H1 (cell line): ENCODE measurements at regions not wholly inside any gene's neighbourhood (a gene's known extent, or its start where the extent isn't known, plus 50 kb on each side); places are given as distances from the start of the nearest gene placed in this dataset.

ENCODE experiments used
- CTCF ChIA-PET: fragments of 300-600 bp; sonication (Branson Sonifier 250); formaldehyde crosslinking; loops from one replicate; lab custom pipeline; 2021; ENCODE audit not compliant: partially characterized antibody; lab: Charles Lee
- POLR2A ChIA-PET: fragments of 300-600 bp; sonication (Branson Sonifier 250); formaldehyde crosslinking; loops from one replicate; lab custom pipeline; 2021; ENCODE audit warnings: inconsistent platforms; ENCODE audit not compliant: partially characterized antibody; lab: Charles Lee
- DNase-seq, 2 experiments: peaks; one replicate each; pipeline versions ENCODE4 v3.0.0 to v3.0.0-alpha.2; 2010 to 2022; ENCODE audit warnings: low spot score in 2 of 2, low read depth in 1 of 2, mixed read lengths in 1 of 2
- FAIRE-seq: peaks from 2 replicates; lab custom pipeline; 2011; peaks lifted over from hg19 to GRCh38; lab: Jason Lieb, UNC
- H2AFZ ChIP-seq: 2 replicates; pipeline ENCODE4 v1.8.1; 2012; ENCODE audit warnings: low read length, inconsistent platforms
- H2AK5ac ChIP-seq: 2 replicates; pipeline ENCODE4 v1.6.1; 2013; ENCODE audit warnings: low read depth, low read length
- H2BK120ac ChIP-seq: replicated peaks from 2 replicates; pipeline ENCODE3; 2013; ENCODE audit warnings: low read depth, low read length, inconsistent platforms
- H2BK12ac ChIP-seq: 2 replicates; pipeline ENCODE4 v1.6.1; 2013; ENCODE audit warnings: low read depth, low read length
- H2BK15ac ChIP-seq: 2 replicates; pipeline ENCODE4 v1.6.1; 2013; ENCODE audit warnings: low read length
- H2BK20ac ChIP-seq: 2 replicates; pipeline ENCODE4 v1.6.1; 2013; ENCODE audit warnings: low read length
- H2BK5ac ChIP-seq: 2 replicates; pipeline ENCODE4 v1.6.1; 2013; ENCODE audit warnings: low read depth, low read length
- H3K14ac ChIP-seq: 2 replicates; pipeline ENCODE4 v1.6.1; 2013; ENCODE audit warnings: inconsistent platforms; ENCODE audit not compliant: insufficient read length
- H3K18ac ChIP-seq: 2 replicates; pipeline ENCODE4 v1.6.1; 2013; ENCODE audit warnings: low read length; ENCODE audit errors: extremely low read depth
- H3K23ac ChIP-seq: 2 replicates; pipeline ENCODE4 v1.6.1; 2013; ENCODE audit warnings: inconsistent platforms; ENCODE audit not compliant: insufficient read length
- H3K23me2 ChIP-seq: 2 replicates; pipeline ENCODE4 v1.6.1; 2013; ENCODE audit warnings: low read depth, low read length
- H3K27ac ChIP-seq: 2 replicates; pipeline ENCODE4 v1.6.1; 2011; ENCODE audit warnings: low read depth, low read length, inconsistent platforms
- H3K27me3 ChIP-seq, 4 experiments: replicated peaks in 1 of 4; 1 replicate in 1 of 4; 2 replicates in 3 of 4; pipeline versions ENCODE4 v1.6.1 to v1.8.1; 2011 to 2013; ENCODE audit warnings: low read length in 3 of 4, mild to moderate bottlenecking in 3 of 4, inconsistent platforms in 2 of 4, mixed read lengths in 2 of 4, moderate library complexity in 1 of 4; ENCODE audit not compliant: control insufficient read depth in 3 of 4, insufficient read depth in 3 of 4; ENCODE audit errors: extremely low read depth in 1 of 4
- H3K36me3 ChIP-seq, 4 experiments: 2 replicates each; pipeline versions ENCODE4 v1.6.1 to v1.8.1; 2011 to 2013; ENCODE audit warnings: mild to moderate bottlenecking in 4 of 4, low read length in 3 of 4, moderate library complexity in 2 of 4, control low read depth in 1 of 4, inconsistent platforms in 1 of 4; ENCODE audit not compliant: insufficient read depth in 4 of 4, control insufficient read depth in 2 of 4
- H3K4ac ChIP-seq: replicated peaks from 2 replicates; pipeline ENCODE3; 2013; ENCODE audit warnings: low read length, low read depth, mixed read lengths, inconsistent platforms; ENCODE audit not compliant: insufficient read length
- H3K4me1 ChIP-seq, 4 experiments: replicated peaks in 1 of 4; 1 replicate in 1 of 4; 2 replicates in 3 of 4; pipeline versions ENCODE4 v1.6.1 to v1.8.1; 2011 to 2013; ENCODE audit warnings: low read length in 3 of 4, inconsistent platforms in 2 of 4, mixed read lengths in 1 of 4; ENCODE audit not compliant: insufficient read depth in 4 of 4, control insufficient read depth in 3 of 4
- H3K4me2 ChIP-seq, 2 experiments: 2 replicates each; pipeline versions ENCODE4 v1.6.1 to v1.8.1; 2011 to 2013; ENCODE audit warnings: low read depth in 2 of 2, low read length in 2 of 2, control low read depth in 1 of 2, inconsistent platforms in 1 of 2, mild to moderate bottlenecking in 1 of 2; ENCODE audit not compliant: insufficient read depth in 1 of 2
- H3K4me3 ChIP-seq, 4 experiments: fragments of 200-600, 300-600 bp in 1 of 4; sonication (generic), shearing (Covaris generic), sonication (Bioruptor Twin) in 1 of 4; 2 replicates each; pipeline versions ENCODE4 v1.5.1 to v1.8.1; 2011 to 2016; ENCODE audit warnings: low read length in 4 of 4, low read depth in 3 of 4, control low read depth in 2 of 4, inconsistent platforms in 2 of 4, mild to moderate bottlenecking in 2 of 4, mixed read lengths in 1 of 4, moderate library complexity in 1 of 4; ENCODE audit not compliant: insufficient read depth in 2 of 4; ENCODE audit errors: extremely low read depth in 1 of 4
- H3K56ac ChIP-seq: replicated peaks from 2 replicates; pipeline ENCODE3; 2013; ENCODE audit warnings: low read depth, mild to moderate bottlenecking, mixed read lengths, low read length, inconsistent platforms; ENCODE audit not compliant: insufficient read length
- H3K79me1 ChIP-seq: 2 replicates; pipeline ENCODE4 v1.6.1; 2013; ENCODE audit warnings: low read depth, low read length, control low read depth
- H3K79me2 ChIP-seq, 2 experiments: 2 replicates each; pipeline versions ENCODE4 v1.6.1 to v1.8.1; 2012 to 2013; ENCODE audit warnings: low read length in 2 of 2, mild to moderate bottlenecking in 2 of 2, inconsistent platforms in 1 of 2; ENCODE audit not compliant: insufficient read depth in 2 of 2, control insufficient read depth in 1 of 2
- H3K9ac ChIP-seq, 4 experiments: replicated peaks in 1 of 4; 1 replicate in 1 of 4; 2 replicates in 3 of 4; pipeline versions ENCODE4 v1.6.1 to v1.8.1; 2011 to 2013; ENCODE audit warnings: low read depth in 3 of 4, low read length in 3 of 4, control low read depth in 2 of 4, mild to moderate bottlenecking in 2 of 4, moderate library complexity in 2 of 4, inconsistent platforms in 1 of 4; ENCODE audit errors: extremely low read depth in 1 of 4
- H3K9me3 ChIP-seq, 2 experiments: 2 replicates each; pipeline versions ENCODE4 v1.6.1 to v1.8.1; 2012 to 2013; ENCODE audit warnings: mild to moderate bottlenecking in 2 of 2, moderate library complexity in 2 of 2, control low read depth in 1 of 2, inconsistent platforms in 1 of 2, low read depth in 1 of 2, low read length in 1 of 2, mixed read lengths in 1 of 2; ENCODE audit not compliant: insufficient read depth in 2 of 2
- H4K20me1 ChIP-seq, 2 experiments: replicated peaks in 1 of 2; 2 replicates each; pipeline versions ENCODE3 to v1.8.1; 2011 to 2013; ENCODE audit warnings: inconsistent platforms in 2 of 2, low read length in 2 of 2, mild to moderate bottlenecking in 1 of 2; ENCODE audit not compliant: insufficient read depth in 2 of 2, control insufficient read depth in 1 of 2
- H4K5ac ChIP-seq: 2 replicates; pipeline ENCODE4 v1.6.1; 2013; ENCODE audit warnings: low read length, low read depth, mixed read lengths, inconsistent platforms; ENCODE audit not compliant: insufficient read length
- H4K8ac ChIP-seq: 2 replicates; pipeline ENCODE4 v1.8.0; 2013; ENCODE audit warnings: mild to moderate bottlenecking, moderate library complexity, low read length, inconsistent platforms; ENCODE audit not compliant: insufficient read depth; ENCODE audit errors: extremely low read depth
- H4K91ac ChIP-seq: replicated peaks from 2 replicates; pipeline ENCODE3; 2013; ENCODE audit warnings: low read length, mixed read lengths, inconsistent platforms; ENCODE audit not compliant: insufficient read length
- HDAC6 ChIP-seq: IDR thresholded peaks from one replicate; pipeline ENCODE4 v1.7.1; 2012; ENCODE audit warnings: low read depth, mild to moderate bottlenecking, inconsistent platforms, low read length, moderate library complexity
- KDM1A ChIP-seq: fragments of 200-600, 300-600 bp; sonication (generic); IDR thresholded peaks from 2 replicates; pipeline ENCODE4 v1.7.1; 2016; ENCODE audit warnings: mild to moderate bottlenecking, low read length, borderline replicate concordance
- RFX5 ChIP-seq: IDR thresholded peaks from 2 replicates; pipeline ENCODE4 v1.6.1; 2011; ENCODE audit warnings: low read depth, low read length, improper control_type of control experiment, borderline replicate concordance
- SP1 ChIP-seq: IDR thresholded peaks from 2 replicates; pipeline ENCODE4 v1.6.1; 2011; ENCODE audit warnings: low read depth, low read length
- YY1 ChIP-seq: IDR thresholded peaks from 2 replicates; pipeline ENCODE4 v1.6.1; 2011; ENCODE audit warnings: low read depth, mild to moderate bottlenecking, low read length
- WGBS, 2 experiments: shearing (Covaris generic) in 1 of 2; methylation state at CpG; one replicate each; pipeline versions ENCODE4 v1.1.6 to v1.1.7; 2013 to 2015; ENCODE audit warnings: low lambda C conversion rate in 2 of 2, mixed read lengths in 2 of 2, inconsistent platforms in 1 of 2, low coverage in 1 of 2, missing lambda C conversion rate in 1 of 2; ENCODE audit not compliant: insufficient replicate concordance in 2 of 2, insufficient coverage in 1 of 2, insufficient read length in 1 of 2; ENCODE audit errors: extremely low coverage in 1 of 2, missing lambda C conversion rate in 1 of 2; 5-methylcytosine and 5-hydroxymethylcytosine counted together
- TF ChIP-seq, protein P1 (sequence below), 3 experiments: IDR thresholded peaks; 1 replicate in 2 of 3; 2 replicates in 1 of 3; pipeline versions ENCODE4 v1.5.1 to v1.6.1; 2011; ENCODE audit warnings: low read length in 3 of 3, mild to moderate bottlenecking in 3 of 3, inconsistent platforms in 2 of 3, low read depth in 1 of 3, moderate library complexity in 1 of 3; ENCODE audit not compliant: insufficient read depth in 1 of 3; ENCODE audit errors: control extremely low read depth in 1 of 3

DNA sequence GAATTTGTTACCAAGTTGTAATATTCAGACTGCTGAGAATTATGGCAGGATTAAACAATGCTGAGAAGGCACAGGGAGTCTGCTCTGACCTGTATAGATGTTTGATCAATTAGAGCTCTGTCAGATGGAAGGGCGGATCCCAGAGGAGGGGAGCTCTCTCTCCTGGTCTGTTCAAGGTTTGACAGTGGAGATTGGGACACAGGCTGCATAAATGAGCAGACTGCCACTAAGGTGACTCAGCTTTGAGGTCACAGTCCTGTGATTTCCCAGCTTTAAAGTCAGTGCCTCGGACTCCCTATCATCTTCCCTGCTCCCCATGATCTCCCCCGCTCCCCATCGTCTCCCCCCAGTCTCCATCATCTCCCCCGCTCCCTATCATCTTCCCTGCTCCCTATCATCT lies 59.2 kb upstream of the SLC22A23 start:
- Histone ChIP-seq H3K18ac (no peak overlapping the region), H2BK120ac (no peak overlapping the region), H2BK12ac (no peak overlapping the region), H3K14ac (no peak overlapping the region), H3K36me3 (no peaks in the 10 kb centered on the region), H3K9me3 (0 out of 4 replicates have a peak, but pooled peaks cover 0 to 3% of the 10 kb centered on the region in 2 experiments), H2BK15ac (no peak overlapping the region), H2BK20ac (no peak overlapping the region), H4K20me1 (no peaks in the 10 kb centered on the region), H3K23ac (no peak overlapping the region), H3K79me1 (no peaks in the 10 kb centered on the region), H3K79me2 (no peaks in the 10 kb centered on the region), H3K4me3 (no peak overlapping the region), H3K9ac (no peak overlapping the region), H3K4ac (no peak overlapping the region), H3K23me2 (peaks cover 1% of the 10 kb centered on the region; the same call in 1 of the 2 replicates), H4K8ac (no peak overlapping the region), H3K56ac (no peak overlapping the region), H2AK5ac (no peak overlapping the region), H3K27ac (no peak overlapping the region), H2AFZ (no peak overlapping the region), H3K4me2 (no peak overlapping the region), H4K5ac (no peak overlapping the region), H4K91ac (no peak overlapping the region), H3K27me3 (no peaks in the 10 kb centered on the region; a peak in 1 of 7 replicates), H2BK5ac (no peak overlapping the region), H3K4me1 (peaks cover 0 to 4% (median 3%) of the 10 kb centered on the region in 4 experiments; a peak in 4 of 7 replicates)
- 92% methylated on average over 1 of the region's 5 CpGs; no CpG with 5 or more reads in 1 of the 2 experiments for WGBS, 2 experiments
- ChIA-PET CTCF (interaction anchor here (0.5 to 1.3 kb wide), 4 partner anchors 11 to 396 kb away, joined by 3 to 5 read pairs (median 3); no protein-coding TSS in a partner anchor), POLR2A (no interaction called here)
- DNase-seq (no peak), FAIRE-seq (no peak)
- TF ChIP-seq RFX5: no peak
- TF ChIP-seq YY1: no peak
- TF ChIP-seq, protein P1, sequence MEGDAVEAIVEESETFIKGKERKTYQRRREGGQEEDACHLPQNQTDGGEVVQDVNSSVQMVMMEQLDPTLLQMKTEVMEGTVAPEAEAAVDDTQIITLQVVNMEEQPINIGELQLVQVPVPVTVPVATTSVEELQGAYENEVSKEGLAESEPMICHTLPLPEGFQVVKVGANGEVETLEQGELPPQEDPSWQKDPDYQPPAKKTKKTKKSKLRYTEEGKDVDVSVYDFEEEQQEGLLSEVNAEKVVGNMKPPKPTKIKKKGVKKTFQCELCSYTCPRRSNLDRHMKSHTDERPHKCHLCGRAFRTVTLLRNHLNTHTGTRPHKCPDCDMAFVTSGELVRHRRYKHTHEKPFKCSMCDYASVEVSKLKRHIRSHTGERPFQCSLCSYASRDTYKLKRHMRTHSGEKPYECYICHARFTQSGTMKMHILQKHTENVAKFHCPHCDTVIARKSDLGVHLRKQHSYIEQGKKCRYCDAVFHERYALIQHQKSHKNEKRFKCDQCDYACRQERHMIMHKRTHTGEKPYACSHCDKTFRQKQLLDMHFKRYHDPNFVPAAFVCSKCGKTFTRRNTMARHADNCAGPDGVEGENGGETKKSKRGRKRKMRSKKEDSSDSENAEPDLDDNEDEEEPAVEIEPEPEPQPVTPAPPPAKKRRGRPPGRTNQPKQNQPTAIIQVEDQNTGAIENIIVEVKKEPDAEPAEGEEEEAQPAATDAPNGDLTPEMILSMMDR (IDR thresholded peaks at IDR 0.05; ENCODE audit: control extremely low read depth in 1 of 3, insufficient read depth in 1 of 3, low read depth in 1 of 3, low read length in 3 of 3): no peak
- no peak for TF ChIP-seq SP1
- no peak for TF ChIP-seq KDM1A
- TF ChIP-seq HDAC6: no peak
